ENCODE measurements at regions not wholly inside any gene's neighbourhood (a gene's known extent, or its start where the extent isn't known, plus 50 kb on each side); places are given as distances from the start of the nearest gene placed in this dataset.

GRCh38 chr2:16371751-16372150, 293.9 kb downstream of the CYRIA start (continued):
- no peak for TF ChIP-seq USF2 (IDR thresholded peaks at IDR 0.05; ENCODE audit: low read length)
- no peak for TF ChIP-seq TBP (IDR thresholded peaks at IDR 0.05; ENCODE audit: low read depth, low read length)
- TF ChIP-seq POLR2AphosphoS5 (IDR thresholded peaks at IDR 0.05; ENCODE audit: low read depth, low read length) = no peak
- TF ChIP-seq RFX5 (IDR thresholded peaks at IDR 0.05; ENCODE audit: borderline replicate concordance, low read depth, low read length) = no peak

Data from H1 (cell line).